ENCODE measurements at regions not wholly inside any gene's neighbourhood (a gene's known extent, or its start where the extent isn't known, plus 50 kb on each side); places are given as distances from the start of the nearest gene placed in this dataset.
A peak's percentile ranks its signal among the peaks of the same experiment; 100 is the strongest.

DNA sequence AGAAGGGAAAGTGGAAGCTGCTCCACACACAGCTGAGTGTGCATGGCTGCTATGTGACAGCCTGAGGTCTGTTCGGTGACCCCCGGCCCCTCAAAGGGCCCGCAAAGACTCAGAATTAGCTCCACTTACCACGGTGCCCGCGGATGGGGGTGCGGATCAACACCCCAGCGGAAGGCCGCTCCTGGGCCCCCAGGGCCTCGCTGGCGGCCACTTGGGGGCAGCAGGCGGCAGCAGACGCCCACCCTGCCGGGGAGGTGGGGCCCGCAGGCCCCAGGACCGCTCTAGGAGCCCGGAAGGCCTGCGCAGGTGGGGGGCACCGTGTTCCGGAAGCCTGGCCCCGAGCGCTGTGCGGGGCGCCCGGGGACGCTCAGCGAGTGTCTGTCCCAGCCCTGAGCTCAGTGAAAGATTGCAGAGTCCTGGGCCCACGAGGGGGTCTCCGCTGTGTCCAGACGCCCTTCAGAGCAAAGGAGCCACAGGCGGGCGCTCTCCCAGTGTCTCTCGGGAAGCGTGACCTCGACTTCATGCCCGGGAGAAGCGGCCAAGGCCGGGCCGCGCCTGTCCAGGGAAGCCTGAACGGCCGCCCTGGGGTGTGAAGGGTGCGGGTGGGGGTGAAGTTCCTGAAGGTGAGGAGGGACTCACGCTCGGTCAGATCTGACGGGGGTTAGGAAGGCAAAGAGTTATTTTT, 118.7 kb downstream of the VAPA start:
- peak overlapping the region; percentile 65 to 85 for H3K27ac ChIP-seq (ENCODE audit: insufficient read depth in 1 of 2, low read depth in 1 of 2, low read length in 2 of 2, poor library complexity in 1 of 2, severe bottlenecking in 2 of 2)
- CTCF ChIA-PET, result interaction anchor here (0.7 to 6.1 kb wide), 19 partner anchors 9 to 512 kb away, joined by 3 to 55 read pairs (median 5); no protein-coding TSS in a partner anchor
- H3K9me3 ChIP-seq (ENCODE audit: control extremely low read depth in 1 of 5, control insufficient read depth in 4 of 5, insufficient read depth in 2 of 5, low read depth in 1 of 5, low read length in 4 of 5), result no peaks in the 10 kb centered on the region
- peak overlapping the region; percentile 27 to 81 (median 60) for H3K4me3 ChIP-seq (ENCODE audit: control insufficient read depth in 1 of 7, extremely low read depth in 1 of 7, insufficient read depth in 4 of 7, low read depth in 2 of 7, low read length in 6 of 7)
- no peaks in the 10 kb centered on the region for H3K36me3 ChIP-seq (ENCODE audit: control insufficient read depth in 4 of 4, insufficient read depth in 4 of 4, low read length in 3 of 4)
- no peaks in the 10 kb centered on the region for H3K27me3 ChIP-seq (replicated peaks in 2 of 5; ENCODE audit: control insufficient read depth in 4 of 5, insufficient read depth in 5 of 5, low read length in 4 of 5)
- H3K4me1 ChIP-seq (ENCODE audit: control extremely low read depth in 1 of 4, control insufficient read depth in 4 of 4, insufficient read depth in 4 of 4, low read length in 3 of 4), result peaks cover 2 to 18% (median 15%) of the 10 kb centered on the region in 4 experiments
- POLR2A ChIA-PET, result no interaction called here
- DNase-seq, result peak; percentile 73 to 88 (median 84)
- under 1% methylated on average over 44 of the region's 46 CpGs for WGBS (ENCODE audit: insufficient coverage)

- Histone ChIP-seq H3K4me3 (ENCODE audit: control insufficient read depth in 1 of 7, extremely low read depth in 1 of 7, insufficient read depth in 4 of 7, low read depth in 2 of 7, low read length in 6 of 7) (peak overlapping the region; percentile 27 to 81 (median 60)), H3K27me3 (replicated peaks in 2 of 5; ENCODE audit: control insufficient read depth in 4 of 5, insufficient read depth in 5 of 5, low read length in 4 of 5) (no peaks in the 10 kb centered on the region), H3K27ac (ENCODE audit: insufficient read depth in 1 of 2, low read depth in 1 of 2, low read length in 2 of 2, poor library complexity in 1 of 2, severe bottlenecking in 2 of 2) (peak overlapping the region; percentile 65 to 85), H3K9me3 (ENCODE audit: control extremely low read depth in 1 of 5, control insufficient read depth in 4 of 5, insufficient read depth in 2 of 5, low read depth in 1 of 5, low read length in 4 of 5) (no peaks in the 10 kb centered on the region), H3K4me1 (ENCODE audit: control extremely low read depth in 1 of 4, control insufficient read depth in 4 of 4, insufficient read depth in 4 of 4, low read length in 3 of 4) (peaks cover 2 to 18% (median 15%) of the 10 kb centered on the region in 4 experiments), H3K36me3 (ENCODE audit: control insufficient read depth in 4 of 4, insufficient read depth in 4 of 4, low read length in 3 of 4) (no peaks in the 10 kb centered on the region)
- CTCF ChIA-PET, result interaction anchor here (0.7 to 6.1 kb wide), 16 partner anchors 9 to 511 kb away, joined by 3 to 55 read pairs (median 5); no protein-coding TSS in a partner anchor
- WGBS (ENCODE audit: insufficient coverage), result 20% methylated on average over 7 of the region's 9 CpGs
- no peak for DNase-seq
- POLR2A ChIA-PET, result no interaction called here
Measured at GRCh38 chr18:10033016-10033399, 119.2 kb downstream of the VAPA start.

GRCh38 chr18:10035281-10035991, 121.6 kb downstream of the VAPA start:
- Histone ChIP-seq H3K27ac (ENCODE audit: insufficient read depth in 1 of 2, low read depth in 1 of 2, low read length in 2 of 2, poor library complexity in 1 of 2, severe bottlenecking in 2 of 2) (no peak overlapping the region), H3K9me3 (ENCODE audit: control extremely low read depth in 1 of 5, control insufficient read depth in 4 of 5, insufficient read depth in 2 of 5, low read depth in 1 of 5, low read length in 4 of 5) (peaks cover 0 to 2% (median 0%) of the 10 kb centered on the region in 5 experiments), H3K27me3 (replicated peaks in 2 of 5; ENCODE audit: control insufficient read depth in 4 of 5, insufficient read depth in 5 of 5, low read length in 4 of 5) (no peaks in the 10 kb centered on the region), H3K4me3 (ENCODE audit: control insufficient read depth in 1 of 7, extremely low read depth in 1 of 7, insufficient read depth in 4 of 7, low read depth in 2 of 7, low read length in 6 of 7) (no peak overlapping the region), H3K4me1 (ENCODE audit: control extremely low read depth in 1 of 4, control insufficient read depth in 4 of 4, insufficient read depth in 4 of 4, low read length in 3 of 4) (peaks cover 2 to 18% (median 15%) of the 10 kb centered on the region in 4 experiments), H3K36me3 (ENCODE audit: control insufficient read depth in 4 of 4, insufficient read depth in 4 of 4, low read length in 3 of 4) (no peaks in the 10 kb centered on the region)
- WGBS (ENCODE audit: insufficient coverage), result 97% methylated on average over 8 of the region's 13 CpGs
- POLR2A ChIA-PET, result no interaction called here
- no peak for DNase-seq
- CTCF ChIA-PET, result interaction anchor here (0.5 to 1.3 kb wide), 6 partner anchors 14 to 487 kb away, joined by 3 to 4 read pairs (median 3); no protein-coding TSS in a partner anchor

GRCh38 chr18:10036479-10036878, 122.7 kb downstream of the VAPA start:
- Histone ChIP-seq H3K27me3 (replicated peaks in 2 of 5; ENCODE audit: control insufficient read depth in 4 of 5, insufficient read depth in 5 of 5, low read length in 4 of 5) (no peaks in the 10 kb centered on the region), H3K36me3 (ENCODE audit: control insufficient read depth in 4 of 4, insufficient read depth in 4 of 4, low read length in 3 of 4) (no peaks in the 10 kb centered on the region), H3K4me1 (ENCODE audit: control extremely low read depth in 1 of 4, control insufficient read depth in 4 of 4, insufficient read depth in 4 of 4, low read length in 3 of 4) (peaks cover 2 to 18% (median 15%) of the 10 kb centered on the region in 4 experiments), H3K4me3 (ENCODE audit: control insufficient read depth in 1 of 7, extremely low read depth in 1 of 7, insufficient read depth in 4 of 7, low read depth in 2 of 7, low read length in 6 of 7) (no peak overlapping the region), H3K27ac (ENCODE audit: insufficient read depth in 1 of 2, low read depth in 1 of 2, low read length in 2 of 2, poor library complexity in 1 of 2, severe bottlenecking in 2 of 2) (no peak overlapping the region), H3K9me3 (ENCODE audit: control extremely low read depth in 1 of 5, control insufficient read depth in 4 of 5, insufficient read depth in 2 of 5, low read depth in 1 of 5, low read length in 4 of 5) (peaks cover 0 to 9% (median 4%) of the 10 kb centered on the region in 5 experiments)
- POLR2A ChIA-PET, result no interaction called here
- DNase-seq, result no peak
- WGBS (ENCODE audit: insufficient coverage), result 100% methylated on average over 5 of the region's 6 CpGs
- CTCF ChIA-PET, result interaction anchor here (1.2 to 1.3 kb wide), 3 partner anchors 13 to 482 kb away, joined by 3 read pairs; no protein-coding TSS in a partner anchor

GRCh38 chr18:10037181-10037580, 123.4 kb downstream of the VAPA start:
- Histone ChIP-seq H3K4me3 (ENCODE audit: control insufficient read depth in 1 of 7, extremely low read depth in 1 of 7, insufficient read depth in 4 of 7, low read depth in 2 of 7, low read length in 6 of 7) (no peak overlapping the region), H3K27ac (ENCODE audit: insufficient read depth in 1 of 2, low read depth in 1 of 2, low read length in 2 of 2, poor library complexity in 1 of 2, severe bottlenecking in 2 of 2) (no peak overlapping the region), H3K27me3 (replicated peaks in 2 of 5; ENCODE audit: control insufficient read depth in 4 of 5, insufficient read depth in 5 of 5, low read length in 4 of 5) (no peaks in the 10 kb centered on the region), H3K4me1 (ENCODE audit: control extremely low read depth in 1 of 4, control insufficient read depth in 4 of 4, insufficient read depth in 4 of 4, low read length in 3 of 4) (peaks cover 2 to 15% (median 12%) of the 10 kb centered on the region in 4 experiments), H3K36me3 (ENCODE audit: control insufficient read depth in 4 of 4, insufficient read depth in 4 of 4, low read length in 3 of 4) (no peaks in the 10 kb centered on the region), H3K9me3 (ENCODE audit: control extremely low read depth in 1 of 5, control insufficient read depth in 4 of 5, insufficient read depth in 2 of 5, low read depth in 1 of 5, low read length in 4 of 5) (peaks cover 0 to 11% (median 5%) of the 10 kb centered on the region in 5 experiments)
- no peak for DNase-seq
- ChIA-PET CTCF (interaction anchor here (1.3 kb wide), 1 partner anchor 15 kb away, joined by 3 read pairs; no protein-coding TSS in a partner anchor), POLR2A (no interaction called here)
- WGBS (ENCODE audit: insufficient coverage), result 97% methylated on average over 6 of the region's 6 CpGs

- Histone ChIP-seq H3K4me1 (ENCODE audit: control extremely low read depth in 1 of 4, control insufficient read depth in 4 of 4, insufficient read depth in 4 of 4, low read length in 3 of 4) (peaks cover 0 to 4% (median 2%) of the 10 kb centered on the region in 4 experiments), H3K9me3 (ENCODE audit: control extremely low read depth in 1 of 5, control insufficient read depth in 4 of 5, insufficient read depth in 2 of 5, low read depth in 1 of 5, low read length in 4 of 5) (peaks cover 0 to 17% (median 10%) of the 10 kb centered on the region in 5 experiments), H3K36me3 (ENCODE audit: control insufficient read depth in 4 of 4, insufficient read depth in 4 of 4, low read length in 3 of 4) (no peaks in the 10 kb centered on the region), H3K4me3 (ENCODE audit: control insufficient read depth in 1 of 7, extremely low read depth in 1 of 7, insufficient read depth in 4 of 7, low read depth in 2 of 7, low read length in 6 of 7) (no peak overlapping the region), H3K27me3 (replicated peaks in 2 of 5; ENCODE audit: control insufficient read depth in 4 of 5, insufficient read depth in 5 of 5, low read length in 4 of 5) (no peaks in the 10 kb centered on the region), H3K27ac (ENCODE audit: insufficient read depth in 1 of 2, low read depth in 1 of 2, low read length in 2 of 2, poor library complexity in 1 of 2, severe bottlenecking in 2 of 2) (no peak overlapping the region)
- POLR2A ChIA-PET, result no interaction called here
- WGBS (ENCODE audit: insufficient coverage), result 85% methylated on average over 2 of the region's 2 CpGs
- CTCF ChIA-PET, result interaction anchor here (0.8 kb wide), 1 partner anchor 479 kb away, joined by 3 read pairs; no protein-coding TSS in a partner anchor
- DNase-seq, result no peak
Measured at GRCh38 chr18:10038268-10038667, 124.5 kb downstream of the VAPA start.

Measured in common myeloid progenitor, CD34-positive (primary cell).